MG63 (cell line): ENCODE measurements at regions not wholly inside any gene's neighbourhood (a gene's known extent, or its start where the extent isn't known, plus 50 kb on each side); places are given as distances from the start of the nearest gene placed in this dataset.

ENCODE experiments used
- DNase-seq: peaks from one replicate; pipeline ENCODE4 v3.0.0-alpha.2; 2020
- H3K27me3 ChIP-seq: fragments of 250-450 bp; sonication (Bioruptor Pico); 2 replicates; pipeline ENCODE4 v1.5.1; 2020; ENCODE audit warnings: mild to moderate bottlenecking, moderate library complexity
- H3K36me3 ChIP-seq: fragments of 250-450 bp; sonication (Bioruptor Pico); 2 replicates; pipeline ENCODE4 v1.5.1; 2020; ENCODE audit warnings: mild to moderate bottlenecking, moderate library complexity
- H3K4me3 ChIP-seq: fragments of 250-450 bp; sonication (Bioruptor Pico); 2 replicates; pipeline ENCODE4 v1.5.1; 2020; ENCODE audit warnings: mild to moderate bottlenecking, moderate library complexity
- H3K9me3 ChIP-seq: fragments of 250-450 bp; sonication (Bioruptor Pico); 2 replicates; pipeline ENCODE4 v1.5.1; 2020; ENCODE audit warnings: mild to moderate bottlenecking, moderate library complexity

- Histone ChIP-seq H3K27me3 (no peaks in the 10 kb centered on the region), H3K9me3 (no peaks in the 10 kb centered on the region), H3K36me3 (no peaks in the 10 kb centered on the region), H3K4me3 (no peak overlapping the region)
- no peak for DNase-seq
Measured at GRCh38 chr7:89928451-89928850, 225.8 kb upstream of the STEAP1 start.

- H3K4me3 ChIP-seq: no peak overlapping the region
- H3K27me3 ChIP-seq: no peaks in the 10 kb centered on the region
- no peaks in the 10 kb centered on the region for H3K9me3 ChIP-seq
- DNase-seq: no peak
- no peaks in the 10 kb centered on the region for H3K36me3 ChIP-seq
Measured at GRCh38 chr7:89934101-89934500, 220.2 kb upstream of the STEAP1 start.

- Histone ChIP-seq H3K4me3 (no peak overlapping the region), H3K27me3 (no peaks in the 10 kb centered on the region), H3K9me3 (no peaks in the 10 kb centered on the region), H3K36me3 (no peaks in the 10 kb centered on the region)
- no peak for DNase-seq
Measured at GRCh38 chr7:89943525-89944050, 210.7 kb upstream of the STEAP1 start.

- no peak for DNase-seq
- Histone ChIP-seq H3K36me3 (no peaks in the 10 kb centered on the region), H3K4me3 (no peak overlapping the region), H3K27me3 (no peaks in the 10 kb centered on the region), H3K9me3 (no peaks in the 10 kb centered on the region)
Measured at GRCh38 chr7:89958525-89959068, 195.7 kb upstream of the STEAP1 start.

- H3K36me3 ChIP-seq: no peaks in the 10 kb centered on the region
- H3K4me3 ChIP-seq: no peak overlapping the region
- DNase-seq: no peak
- no peaks in the 10 kb centered on the region for H3K9me3 ChIP-seq
- H3K27me3 ChIP-seq: no peaks in the 10 kb centered on the region
Measured at GRCh38 chr7:89966067-89966664, 188.1 kb upstream of the STEAP1 start.

- no peaks in the 10 kb centered on the region for H3K36me3 ChIP-seq
- H3K27me3 ChIP-seq: no peaks in the 10 kb centered on the region
- H3K9me3 ChIP-seq: no peaks in the 10 kb centered on the region
- no peak overlapping the region for H3K4me3 ChIP-seq
- DNase-seq: no peak
Measured at GRCh38 chr7:89975577-89975976, 178.7 kb upstream of the STEAP1 start.

GRCh38 chr7:89987665-89988064 lies 166.6 kb upstream of the STEAP1 start:
- Histone ChIP-seq H3K27me3 (no peaks in the 10 kb centered on the region), H3K9me3 (no peaks in the 10 kb centered on the region), H3K4me3 (no peak overlapping the region), H3K36me3 (no peaks in the 10 kb centered on the region)
- DNase-seq: no peak

- H3K9me3 ChIP-seq: no peaks in the 10 kb centered on the region
- no peaks in the 10 kb centered on the region for H3K36me3 ChIP-seq
- H3K4me3 ChIP-seq: no peak overlapping the region
- no peak for DNase-seq
- no peaks in the 10 kb centered on the region for H3K27me3 ChIP-seq
Measured at GRCh38 chr7:89988074-89988473, 166.2 kb upstream of the STEAP1 start.

GRCh38 chr7:89989454-89989853 lies 164.8 kb upstream of the STEAP1 start:
- no peaks in the 10 kb centered on the region for H3K27me3 ChIP-seq
- H3K9me3 ChIP-seq: no peaks in the 10 kb centered on the region
- H3K4me3 ChIP-seq: no peak overlapping the region
- DNase-seq: no peak
- H3K36me3 ChIP-seq: no peaks in the 10 kb centered on the region

- no peaks in the 10 kb centered on the region for H3K36me3 ChIP-seq
- H3K27me3 ChIP-seq: no peaks in the 10 kb centered on the region
- no peaks in the 10 kb centered on the region for H3K9me3 ChIP-seq
- no peak overlapping the region for H3K4me3 ChIP-seq
- DNase-seq: no peak
Measured at GRCh38 chr7:89994483-89994882, 159.8 kb upstream of the STEAP1 start.

- H3K36me3 ChIP-seq: no peaks in the 10 kb centered on the region
- H3K9me3 ChIP-seq: no peaks in the 10 kb centered on the region
- no peak for DNase-seq
- no peaks in the 10 kb centered on the region for H3K27me3 ChIP-seq
- H3K4me3 ChIP-seq: no peak overlapping the region
Measured at GRCh38 chr7:89998554-89998953, 155.7 kb upstream of the STEAP1 start.

GRCh38 chr7:90005836-90006235 lies 148.4 kb upstream of the STEAP1 start:
- DNase-seq: no peak

GRCh38 chr7:90007001-90007654 lies 147.1 kb upstream of the STEAP1 start:
- H3K4me3 ChIP-seq: no peak overlapping the region
- DNase-seq: peak; percentile 54
- no peaks in the 10 kb centered on the region for H3K9me3 ChIP-seq
- H3K36me3 ChIP-seq: no peaks in the 10 kb centered on the region
- no peaks in the 10 kb centered on the region for H3K27me3 ChIP-seq

More at GRCh38 chr7:90005836-90006235, 148.4 kb upstream of the STEAP1 start:
- Histone ChIP-seq H3K9me3 (no peaks in the 10 kb centered on the region), H3K4me3 (no peak overlapping the region), H3K27me3 (no peaks in the 10 kb centered on the region), H3K36me3 (no peaks in the 10 kb centered on the region)

GRCh38 chr7:90007831-90008230 lies 146.4 kb upstream of the STEAP1 start:
- Histone ChIP-seq H3K9me3 (no peaks in the 10 kb centered on the region), H3K4me3 (no peak overlapping the region), H3K36me3 (no peaks in the 10 kb centered on the region), H3K27me3 (no peaks in the 10 kb centered on the region)
- DNase-seq: no peak

- H3K4me3 ChIP-seq: no peak overlapping the region
- H3K36me3 ChIP-seq: no peaks in the 10 kb centered on the region
- no peak for DNase-seq
- H3K9me3 ChIP-seq: peaks cover 3% of the 10 kb centered on the region; the same call in 1 of the 2 replicates
- no peaks in the 10 kb centered on the region for H3K27me3 ChIP-seq
Measured at GRCh38 chr7:90022213-90022612, 132.1 kb upstream of the STEAP1 start.

GRCh38 chr7:90025771-90026170 lies 128.5 kb upstream of the STEAP1 start:
- no peak overlapping the region for H3K4me3 ChIP-seq
- DNase-seq: no peak

GRCh38 chr7:90033850-90034249 lies 120.4 kb upstream of the STEAP1 start:
- DNase-seq: no peak
- H3K27me3 ChIP-seq: no peaks in the 10 kb centered on the region
- H3K4me3 ChIP-seq: no peak overlapping the region
- no peaks in the 10 kb centered on the region for H3K36me3 ChIP-seq
- H3K9me3 ChIP-seq: no peaks in the 10 kb centered on the region

More at GRCh38 chr7:90025771-90026170, 128.5 kb upstream of the STEAP1 start:
- Histone ChIP-seq H3K27me3 (no peaks in the 10 kb centered on the region), H3K9me3 (no peaks in the 10 kb centered on the region), H3K36me3 (no peaks in the 10 kb centered on the region)

GRCh38 chr7:90053094-90053493 lies 101.2 kb upstream of the STEAP1 start:
- H3K36me3 ChIP-seq: no peaks in the 10 kb centered on the region
- no peaks in the 10 kb centered on the region for H3K9me3 ChIP-seq
- no peak overlapping the region for H3K4me3 ChIP-seq
- no peak for DNase-seq
- no peaks in the 10 kb centered on the region for H3K27me3 ChIP-seq
